CD4-positive, alpha-beta T cell treated with Interleukin-10 for 1 hour (primary cell): ENCODE measurements at regions not wholly inside any gene's neighbourhood (a gene's known extent, or its start where the extent isn't known, plus 50 kb on each side); places are given as distances from the start of the nearest gene placed in this dataset.

Experiments used
- DNase-seq: peaks from one replicate; pipeline ENCODE4 v3.0.0-alpha.2; 2020

GRCh38 chr10:80870282-80870681 lies 332.6 kb downstream of the SH2D4B start:
- DNase-seq: no peak

DNA sequence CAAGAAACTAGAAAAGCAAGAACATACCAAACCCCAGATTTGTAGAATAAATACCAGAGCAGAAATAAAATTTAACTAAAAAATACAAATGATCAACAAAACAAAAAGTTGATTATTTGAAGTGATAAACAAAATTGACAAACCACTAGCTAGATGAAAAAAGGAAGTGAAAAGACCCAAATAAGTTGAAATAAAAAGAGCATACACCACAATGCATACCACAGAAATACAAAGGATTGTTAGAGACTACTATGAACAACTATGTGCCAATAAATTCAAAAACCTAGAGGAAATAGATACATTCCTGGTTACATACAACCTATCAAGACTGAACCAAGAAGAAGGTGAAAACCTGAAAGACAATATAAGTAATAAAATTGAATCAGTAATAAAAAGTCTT lies 333.4 kb downstream of the SH2D4B start:
- no peak for DNase-seq

DNA sequence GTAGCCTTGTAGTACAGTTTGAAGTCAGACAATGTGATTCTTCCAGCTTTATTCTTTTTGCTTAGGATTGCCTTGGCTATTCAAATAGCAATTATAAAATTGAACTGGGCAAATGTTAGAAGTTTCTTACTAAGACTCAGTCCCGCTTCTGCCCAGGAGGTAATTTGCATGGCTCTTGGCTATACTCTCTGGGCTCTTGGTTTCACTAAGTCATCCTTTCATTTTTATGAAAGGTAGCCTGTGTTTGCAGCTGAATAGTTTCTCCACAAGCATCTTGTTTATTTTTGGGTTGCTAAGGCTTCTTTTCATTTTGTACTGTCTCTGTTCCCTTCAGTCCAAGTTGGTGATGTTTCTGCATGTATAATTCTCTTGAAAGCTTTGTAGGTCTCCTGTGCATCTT lies 340.6 kb downstream of the SH2D4B start:
- no peak for DNase-seq

GRCh38 chr10:80890146-80890545 lies 352.4 kb downstream of the SH2D4B start:
- no peak for DNase-seq

- no peak for DNase-seq
These were observed 355.6 kb downstream of the SH2D4B start for GRCh38 chr10:80893256-80893655.

DNA sequence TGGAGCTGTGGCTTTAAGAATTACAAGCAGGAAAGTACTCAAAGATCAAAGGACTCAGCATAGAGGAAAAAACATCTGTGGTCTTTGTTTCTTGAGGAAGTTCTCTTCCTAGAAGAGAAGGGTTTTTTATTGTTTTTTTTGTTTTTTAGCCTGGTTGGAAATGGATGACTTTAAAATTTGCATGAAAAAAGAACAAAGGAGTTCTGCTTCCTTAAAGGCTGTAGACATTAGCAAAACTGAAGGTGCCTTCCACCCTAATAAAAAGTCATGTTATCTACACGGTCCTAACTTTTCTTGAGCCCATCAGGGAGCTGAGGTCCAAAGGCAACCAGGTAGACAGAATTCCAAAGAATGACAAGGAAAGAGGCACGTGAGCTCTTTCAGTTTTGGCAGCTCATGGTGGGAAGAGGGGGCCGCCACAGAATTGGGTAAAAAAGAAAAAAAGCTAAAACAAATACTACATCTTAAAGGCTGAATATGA lies 356.6 kb downstream of the SH2D4B start:
- DNase-seq: no peak

GRCh38 chr10:80894797-80895467 lies 357.2 kb downstream of the SH2D4B start:
- DNase-seq: no peak

DNA sequence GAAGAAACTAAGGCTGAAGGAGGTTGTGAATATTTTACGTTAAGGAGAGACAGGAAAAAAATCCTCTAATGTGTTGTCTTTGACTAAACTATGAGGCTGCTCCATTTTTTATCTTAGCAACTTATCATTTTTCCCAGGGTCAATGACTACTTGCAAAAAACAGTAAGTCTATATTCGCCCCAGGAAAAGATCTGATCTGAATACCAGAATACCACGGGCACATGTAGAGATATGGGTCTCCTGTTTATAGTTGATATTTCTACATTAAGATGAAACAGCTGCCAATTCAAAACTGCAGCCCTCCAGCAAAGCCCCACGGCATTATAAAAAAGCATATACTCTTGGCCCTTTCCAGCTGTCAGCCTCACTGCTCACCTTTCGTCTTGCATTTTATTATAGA lies 358.4 kb downstream of the SH2D4B start:
- no peak for DNase-seq

DNA sequence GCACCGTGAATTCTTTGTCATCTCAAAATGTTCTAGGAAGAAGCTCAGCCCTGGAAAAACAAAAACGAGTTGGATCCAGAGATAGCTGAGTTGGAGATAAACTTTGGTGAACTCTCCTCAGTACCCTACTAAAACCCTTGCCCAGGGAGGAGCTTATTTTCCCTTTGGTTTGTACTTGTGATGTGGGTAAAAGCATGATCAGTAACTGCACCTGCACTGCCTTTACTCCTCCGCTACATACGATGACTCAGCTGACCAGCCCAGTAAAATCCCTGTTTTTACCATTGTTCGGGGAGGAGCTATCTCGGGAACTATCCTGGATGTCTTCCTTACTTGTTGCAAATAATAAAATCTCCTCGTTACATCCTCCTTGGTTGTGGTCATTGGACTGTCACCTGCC lies 359.3 kb downstream of the SH2D4B start:
- no peak for DNase-seq

- no peak for DNase-seq
These were observed 363.0 kb downstream of the SH2D4B start for GRCh38 chr10:80900661-80901060.

GRCh38 chr10:80908611-80909010 lies 370.9 kb downstream of the SH2D4B start:
- no peak for DNase-seq

GRCh38 chr10:80909254-80909653 lies 371.6 kb downstream of the SH2D4B start:
- DNase-seq: no peak

- DNase-seq: no peak
These were observed 379.9 kb downstream of the SH2D4B start for GRCh38 chr10:80917636-80918035.

DNA sequence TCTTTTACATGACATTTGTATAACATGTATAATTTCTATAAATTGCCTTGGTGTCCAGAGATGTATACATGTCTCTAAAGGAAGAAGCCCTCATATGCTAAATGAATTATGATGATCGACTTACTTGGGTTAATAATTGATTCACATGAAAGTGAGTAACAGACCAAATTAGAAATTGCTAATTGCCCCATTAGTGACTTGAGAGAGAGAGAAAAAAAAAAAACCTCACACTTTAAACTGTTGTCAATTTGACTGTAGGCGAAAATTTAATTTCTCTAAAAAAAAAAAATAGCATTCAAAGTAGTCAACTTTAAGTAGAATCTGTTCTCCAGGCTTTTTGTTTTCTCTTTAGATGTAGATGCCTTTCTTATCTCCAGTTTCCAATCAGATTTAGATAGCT lies 383.3 kb downstream of the SH2D4B start:
- no peak for DNase-seq

GRCh38 chr10:80924063-80924952 lies 386.6 kb downstream of the SH2D4B start:
- peak; percentile 2 for DNase-seq

GRCh38 chr10:80927419-80928078 lies 389.8 kb downstream of the SH2D4B start:
- no peak for DNase-seq

DNA sequence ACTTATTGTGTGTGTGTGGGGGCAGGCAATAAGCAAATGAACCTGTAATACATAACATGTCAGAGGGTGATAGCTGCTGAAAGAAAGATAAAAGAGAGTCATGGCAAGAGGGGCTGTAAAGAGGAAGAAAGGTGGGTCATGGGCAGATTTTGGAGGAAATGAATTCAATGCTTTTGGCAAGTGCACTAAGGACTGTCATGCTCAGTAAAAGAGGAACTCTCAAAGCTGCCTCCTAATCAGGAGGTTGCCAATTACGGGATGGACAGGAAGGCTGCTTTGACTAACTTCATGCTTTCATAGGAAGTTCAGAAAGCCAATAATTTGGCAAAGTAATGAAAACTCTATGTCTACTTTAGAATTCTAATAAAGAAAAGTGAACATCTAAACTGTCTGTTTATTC lies 401.2 kb downstream of the SH2D4B start:
- DNase-seq: no peak

- DNase-seq: no peak
These were observed 407.7 kb downstream of the SH2D4B start for GRCh38 chr10:80945264-80945880.

- DNase-seq: no peak
These were observed 408.4 kb downstream of the SH2D4B start for GRCh38 chr10:80946073-80946472.

- no peak for DNase-seq
These were observed 409.4 kb downstream of the SH2D4B start for GRCh38 chr10:80946957-80947726.

DNA sequence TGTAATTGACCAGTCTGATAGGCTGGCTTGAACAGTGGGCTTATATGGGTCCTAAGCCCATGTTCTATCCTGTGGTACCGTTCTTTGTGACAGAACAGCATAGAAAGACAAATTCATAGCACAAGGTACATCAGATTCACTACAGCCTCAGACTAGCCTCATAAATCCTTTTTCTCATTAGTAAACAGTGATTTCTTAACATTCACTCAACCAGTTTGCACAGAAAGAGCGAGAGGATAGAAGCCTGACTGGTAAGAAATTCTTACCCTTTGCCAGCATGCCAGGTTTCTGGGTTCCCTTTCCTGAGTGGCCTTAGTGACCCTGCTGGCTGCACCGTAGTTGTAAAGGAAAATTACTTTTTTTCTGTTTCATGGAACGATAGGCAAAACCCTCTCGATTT lies 412.1 kb downstream of the SH2D4B start:
- no peak for DNase-seq

DNA sequence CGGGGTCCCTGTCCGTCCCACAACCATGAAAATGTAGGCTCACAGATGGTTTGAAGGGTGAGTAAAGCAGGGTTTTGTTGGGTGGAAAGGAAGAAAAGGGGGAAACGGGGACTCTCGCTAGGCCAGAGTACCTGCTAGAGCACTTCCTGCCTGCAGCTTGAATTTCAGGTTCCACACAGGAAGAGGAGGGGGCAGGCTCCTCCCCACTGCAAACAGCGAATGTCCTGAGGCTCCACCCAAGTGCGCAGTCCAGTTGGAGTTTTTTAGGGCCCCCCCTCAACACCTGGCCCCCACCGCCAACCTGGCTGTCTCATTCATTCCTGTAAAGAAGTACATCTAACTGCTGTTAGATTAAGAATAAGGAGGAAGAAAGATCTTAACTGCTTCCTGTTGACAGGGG lies 414.7 kb downstream of the SH2D4B start:
- no peak for DNase-seq
